Liver (tissue), 7 donors: ENCODE measurements at regions not wholly inside any gene's neighbourhood (a gene's known extent, or its start where the extent isn't known, plus 50 kb on each side); places are given as distances from the start of the nearest gene placed in this dataset.

Experiments
- DNase-seq: peaks from one replicate; pipeline ENCODE4 v3.0.0-alpha.2; 2017; ENCODE audit warnings: low spot score
- H3K27ac ChIP-seq, 2 donors: one replicate each; pipeline ENCODE4 v1.7.0; 2013; ENCODE audit warnings: inconsistent platforms in 2 of 2, low read length in 2 of 2, control low read depth in 1 of 2, low read depth in 1 of 2, mild to moderate bottlenecking in 1 of 2
- H3K27me3 ChIP-seq, 4 donors: one replicate each; pipeline versions ENCODE4 v1.6.1 to v1.7.0; 2013; ENCODE audit warnings: low read length in 3 of 4, inconsistent platforms in 1 of 4, mild to moderate bottlenecking in 1 of 4, moderate library complexity in 1 of 4; ENCODE audit not compliant: control insufficient read depth in 4 of 4, insufficient read depth in 4 of 4
- H3K36me3 ChIP-seq, 4 donors: one replicate each; pipeline versions ENCODE4 v1.6.1 to v1.7.0; 2013; ENCODE audit warnings: low read length in 3 of 4, mild to moderate bottlenecking in 3 of 4, low read depth in 1 of 4, moderate library complexity in 1 of 4; ENCODE audit not compliant: control insufficient read depth in 4 of 4, insufficient read depth in 3 of 4
- H3K4me1 ChIP-seq, 4 donors: one replicate each; pipeline versions ENCODE4 v1.6.1 to v1.7.0; 2013; ENCODE audit warnings: low read length in 3 of 4, mild to moderate bottlenecking in 3 of 4, moderate library complexity in 1 of 4; ENCODE audit not compliant: control insufficient read depth in 4 of 4, insufficient read depth in 4 of 4
- H3K4me3 ChIP-seq, 3 donors: one replicate each; pipeline versions ENCODE4 v1.6.1 to v1.7.0; 2013; ENCODE audit warnings: low read length in 3 of 3, control low read depth in 1 of 3, low read depth in 1 of 3, mild to moderate bottlenecking in 1 of 3
- H3K9ac ChIP-seq, 2 donors: one replicate each; pipeline ENCODE4 v1.7.0; 2013; ENCODE audit warnings: low read length in 2 of 2, mild to moderate bottlenecking in 2 of 2, moderate library complexity in 2 of 2, control low read depth in 1 of 2, low read depth in 1 of 2
- H3K9me3 ChIP-seq, 4 donors: one replicate each; pipeline versions ENCODE4 v1.6.1 to v1.7.0; 2013; ENCODE audit warnings: low read length in 3 of 4; ENCODE audit not compliant: control insufficient read depth in 4 of 4
- ATF3 ChIP-seq: IDR thresholded peaks from 2 replicates; pipeline ENCODE4 v1.6.1; 2016; ENCODE audit warnings: antibody characterized with exemption
- EGR1 ChIP-seq, 2 donors: IDR thresholded peaks; 2 replicates each; pipeline ENCODE4 v1.6.1; 2016 to 2018; ENCODE audit warnings: antibody characterized with exemption in 2 of 2, low read depth in 2 of 2
- FOXA1 ChIP-seq: IDR thresholded peaks from 2 replicates; pipeline ENCODE4 v1.6.1; 2016; ENCODE audit warnings: antibody characterized with exemption
- GABPA ChIP-seq, 2 donors: IDR thresholded peaks in 1 of 2; conservative IDR thresholded peaks in 1 of 2; 2 replicates each; pipeline ENCODE4 v1.6.1; 2016; ENCODE audit warnings: antibody characterized with exemption in 2 of 2, mild to moderate bottlenecking in 1 of 2, moderate library complexity in 1 of 2
- HNF4A ChIP-seq, 2 donors: conservative IDR thresholded peaks; 2 replicates each; pipeline ENCODE4 v1.6.1; 2016; ENCODE audit warnings: antibody characterized with exemption in 2 of 2, mild to moderate bottlenecking in 2 of 2
- HNF4G ChIP-seq: IDR thresholded peaks from 2 replicates; pipeline ENCODE4 v1.6.1; 2016; ENCODE audit warnings: antibody characterized with exemption
- JUND ChIP-seq, 2 donors: IDR thresholded peaks; 2 replicates each; pipeline ENCODE4 v1.6.1; 2016; ENCODE audit warnings: antibody characterized with exemption in 2 of 2
- MAX ChIP-seq: IDR thresholded peaks from 2 replicates; pipeline ENCODE4 v1.6.1; 2016; ENCODE audit warnings: antibody characterized with exemption
- NR2F2 ChIP-seq: IDR thresholded peaks from 2 replicates; pipeline ENCODE4 v1.6.1; 2016; ENCODE audit warnings: antibody characterized with exemption
- REST ChIP-seq: IDR thresholded peaks from 2 replicates; pipeline ENCODE4 v1.6.1; 2016; ENCODE audit warnings: antibody characterized with exemption, mild to moderate bottlenecking
- SP1 ChIP-seq: IDR thresholded peaks from 2 replicates; pipeline ENCODE4 v1.6.1; 2018; ENCODE audit warnings: antibody characterized with exemption, mild to moderate bottlenecking
- TAF1 ChIP-seq: conservative IDR thresholded peaks from 2 replicates; pipeline ENCODE4 v1.6.1; 2016; ENCODE audit warnings: antibody characterized with exemption, mild to moderate bottlenecking
- YY1 ChIP-seq: IDR thresholded peaks from 2 replicates; pipeline ENCODE4 v1.6.1; 2016; ENCODE audit warnings: antibody characterized with exemption, mild to moderate bottlenecking
- ZBTB33 ChIP-seq: IDR thresholded peaks from 2 replicates; pipeline ENCODE4 v1.6.1; 2016; ENCODE audit warnings: antibody characterized with exemption
- WGBS: extraction: QIAGEN DNeasy Blood & Tissue Kit; methylation state at CpG from one replicate; pipeline ENCODE4 v1.1.7; 2013; 5-methylcytosine and 5-hydroxymethylcytosine counted together
- donor health status: healthy.
- donor health status: healthy.
- donor health status: healthy.
- donor health status: healthy.

GRCh38 chr5:144844086-144844485, 673.4 kb downstream of the KCTD16 start (continued):
- no peak for TF ChIP-seq ZBTB33

GRCh38 chr5:144832416-144832815, 661.7 kb downstream of the KCTD16 start:
- no peaks in the 10 kb centered on the region for H3K27me3 ChIP-seq
- H3K4me1 ChIP-seq = no peaks in the 10 kb centered on the region
- H3K4me3 ChIP-seq = no peak overlapping the region
- H3K36me3 ChIP-seq = no peaks in the 10 kb centered on the region
- no peak overlapping the region for H3K9ac ChIP-seq
- TF ChIP-seq ZBTB33 (no peak), NR2F2 (no peak), HNF4G (no peak), HNF4A (conservative IDR thresholded peaks at IDR 0.05) (no peak), ATF3 (no peak), YY1 (no peak), GABPA (IDR thresholded peaks at IDR 0.05 in 1 of 2, conservative IDR thresholded peaks at IDR 0.05 in 1 of 2) (no peak), MAX (no peak), SP1 (no peak), TAF1 (no peak), JUND (IDR thresholded peaks at IDR 0.05) (no peak)
- no peaks in the 10 kb centered on the region for H3K9me3 ChIP-seq
- H3K27ac ChIP-seq = no peak overlapping the region
- DNase-seq = no peak

GRCh38 chr5:144831650-144832049, 661.0 kb downstream of the KCTD16 start:
- 59% methylated on average over 1 of the region's 1 CpG for WGBS
- no peaks in the 10 kb centered on the region for H3K4me1 ChIP-seq
- H3K9ac ChIP-seq = no peak overlapping the region

More at GRCh38 chr5:144831650-144832049, 661.0 kb downstream of the KCTD16 start:
- TF ChIP-seq NR2F2 (no peak), EGR1 (IDR thresholded peaks at IDR 0.05; ENCODE audit: low read depth in 2 of 2) (no peak), YY1 (no peak), HNF4G (no peak), HNF4A (conservative IDR thresholded peaks at IDR 0.05) (no peak), REST (no peak), JUND (IDR thresholded peaks at IDR 0.05) (no peak), FOXA1 (no peak), ZBTB33 (no peak), ATF3 (no peak)
- Histone ChIP-seq H3K27ac (no peak overlapping the region), H3K4me3 (no peak overlapping the region), H3K27me3 (no peaks in the 10 kb centered on the region), H3K36me3 (no peaks in the 10 kb centered on the region), H3K9me3 (no peaks in the 10 kb centered on the region)
- no peak for DNase-seq
